HG03520 (cell line): ENCODE measurements at regions not wholly inside any gene's neighbourhood (a gene's known extent, or its start where the extent isn't known, plus 50 kb on each side); places are given as distances from the start of the nearest gene placed in this dataset.
"Not testable (repeated sequence)": the region's sequence is repeated elsewhere in the genome, so short reads cannot be mapped to it uniquely, and the experiment has no call there.

Experiments used
- ATAC-seq: cut with Tn5 transposase; IDR thresholded peaks from one replicate; pipeline ENCODE4 v1.9.1; 2021; ENCODE audit warnings: mild to moderate bottlenecking, moderate library complexity; ENCODE audit not compliant: unreplicated experiment

- ATAC-seq, result no peak
Measured at GRCh38 chr14:34050606-34051005, 99.7 kb upstream of the EGLN3 start.

- no peak for ATAC-seq
Measured at GRCh38 chr14:34049790-34050189, 98.9 kb upstream of the EGLN3 start.

- not testable (repeated sequence) for ATAC-seq
Measured at GRCh38 chr14:34049187-34049586, 98.3 kb upstream of the EGLN3 start.

- no peak for ATAC-seq
Measured at GRCh38 chr14:34046799-34047520, 96.1 kb upstream of the EGLN3 start.

- ATAC-seq, result no peak
Measured at GRCh38 chr14:34044666-34045306, 93.9 kb upstream of the EGLN3 start.

GRCh38 chr14:34044373-34044637, 93.4 kb upstream of the EGLN3 start:
- no peak for ATAC-seq

- ATAC-seq, result peak; percentile 88
Measured at GRCh38 chr14:34043627-34044372, 92.9 kb upstream of the EGLN3 start.

GRCh38 chr14:34041220-34041619, 90.3 kb upstream of the EGLN3 start:
- no peak for ATAC-seq

GRCh38 chr14:34040766-34041165, 89.9 kb upstream of the EGLN3 start:
- no peak for ATAC-seq

GRCh38 chr14:34039428-34040047, 88.7 kb upstream of the EGLN3 start:
- ATAC-seq, result no peak

- ATAC-seq, result no peak
Measured at GRCh38 chr14:34038358-34039057, 87.6 kb upstream of the EGLN3 start.

- no peak for ATAC-seq
Measured at GRCh38 chr14:34036319-34036766, 85.5 kb upstream of the EGLN3 start.

- ATAC-seq, result no peak
Measured at GRCh38 chr14:34035934-34036250, 85.0 kb upstream of the EGLN3 start.

GRCh38 chr14:34035177-34035933, 84.5 kb upstream of the EGLN3 start:
- no peak for ATAC-seq

- ATAC-seq, result no peak
Measured at GRCh38 chr14:34034447-34035176, 83.7 kb upstream of the EGLN3 start.

- ATAC-seq, result no peak
Measured at GRCh38 chr14:34032720-34033119, 81.8 kb upstream of the EGLN3 start.

- no peak for ATAC-seq
Measured at GRCh38 chr14:34030864-34031263, 80.0 kb upstream of the EGLN3 start.

- no peak for ATAC-seq
Measured at GRCh38 chr14:34029921-34030334, 79.1 kb upstream of the EGLN3 start.

- no peak for ATAC-seq
Measured at GRCh38 chr14:34027990-34028495, 77.2 kb upstream of the EGLN3 start.
